ENCODE measurements at regions not wholly inside any gene's neighbourhood (a gene's known extent, or its start where the extent isn't known, plus 50 kb on each side); places are given as distances from the start of the nearest gene placed in this dataset.

DNA sequence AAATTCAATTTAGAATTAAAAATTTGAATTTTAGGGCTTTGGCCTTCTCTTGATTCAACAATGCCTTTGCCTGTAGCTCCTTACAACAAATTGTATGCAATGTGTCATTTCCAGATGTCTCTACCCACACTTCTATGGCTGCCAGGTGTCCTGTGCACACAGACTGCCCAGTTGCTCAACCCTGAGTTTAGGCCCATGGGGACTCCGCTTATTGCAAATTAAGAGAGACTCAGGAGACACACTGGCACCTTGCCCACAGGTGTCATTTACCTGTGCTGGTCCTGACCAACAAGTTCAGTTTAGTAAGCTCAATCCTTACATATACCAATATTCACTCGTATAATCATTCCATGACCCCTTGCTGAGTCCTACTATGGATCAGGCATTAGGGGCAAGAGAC lies 236.1 kb downstream of the OMA1 start:
- no peak for DNase-seq

DNA sequence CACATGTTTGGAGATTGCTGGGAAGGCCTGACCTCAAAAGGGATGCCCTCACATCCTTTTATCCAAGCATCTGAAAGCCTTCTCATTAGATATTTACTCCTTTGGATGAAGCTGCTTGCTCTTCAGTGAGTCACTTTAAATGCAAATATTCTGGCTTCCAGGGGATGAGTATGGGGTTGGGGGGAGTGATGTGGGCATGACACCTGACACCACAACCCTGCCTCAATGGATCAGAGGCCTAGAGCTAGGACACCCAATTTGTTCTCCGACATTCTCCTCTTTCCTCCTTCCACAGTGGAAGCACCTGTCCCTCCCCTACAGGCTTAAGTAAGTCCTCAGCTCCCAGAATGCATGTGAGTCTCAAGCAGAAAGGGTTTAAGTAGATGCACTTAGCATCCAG lies 238.3 kb downstream of the OMA1 start:
- no peak for DNase-seq

DNA sequence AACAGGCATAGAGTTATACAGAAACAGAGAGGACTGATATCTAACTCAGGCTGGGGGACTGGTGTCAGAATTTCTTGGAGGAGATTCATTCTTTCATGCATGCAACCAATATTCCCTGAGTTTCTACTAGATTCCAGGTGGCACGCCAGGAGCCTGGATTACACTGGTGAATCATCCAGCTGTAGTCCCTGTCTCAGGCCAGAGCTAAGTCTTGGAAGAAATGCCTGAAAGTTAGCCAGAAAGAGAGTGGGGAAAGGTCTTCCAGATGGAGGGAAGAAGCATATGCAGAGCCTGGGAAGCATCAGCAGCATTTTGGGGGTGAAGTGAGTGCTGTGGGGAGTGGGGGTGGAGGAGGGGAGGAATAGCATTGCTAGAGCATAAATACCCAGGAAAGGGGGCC lies 239.1 kb downstream of the OMA1 start:
- DNase-seq = no peak

DNA sequence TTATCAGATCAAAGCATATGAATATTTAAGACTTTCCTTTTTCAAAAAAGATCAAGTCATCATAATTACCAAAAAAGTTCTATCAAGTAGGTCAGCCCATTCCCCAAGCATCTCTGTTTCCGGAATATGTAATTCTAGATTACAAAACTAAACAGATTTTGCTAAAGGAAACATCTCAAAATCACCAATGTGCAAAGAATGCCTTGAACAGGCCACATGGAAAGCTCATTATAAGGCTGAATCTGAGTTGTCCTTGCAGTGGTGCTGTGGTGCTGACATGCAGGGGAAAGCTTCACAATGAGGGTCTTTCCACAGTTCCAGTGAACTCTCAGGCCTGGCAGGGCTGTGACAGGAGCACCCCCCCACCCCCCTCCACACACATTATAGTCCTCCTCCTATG lies 240.9 kb downstream of the OMA1 start:
- DNase-seq = no peak

DNA sequence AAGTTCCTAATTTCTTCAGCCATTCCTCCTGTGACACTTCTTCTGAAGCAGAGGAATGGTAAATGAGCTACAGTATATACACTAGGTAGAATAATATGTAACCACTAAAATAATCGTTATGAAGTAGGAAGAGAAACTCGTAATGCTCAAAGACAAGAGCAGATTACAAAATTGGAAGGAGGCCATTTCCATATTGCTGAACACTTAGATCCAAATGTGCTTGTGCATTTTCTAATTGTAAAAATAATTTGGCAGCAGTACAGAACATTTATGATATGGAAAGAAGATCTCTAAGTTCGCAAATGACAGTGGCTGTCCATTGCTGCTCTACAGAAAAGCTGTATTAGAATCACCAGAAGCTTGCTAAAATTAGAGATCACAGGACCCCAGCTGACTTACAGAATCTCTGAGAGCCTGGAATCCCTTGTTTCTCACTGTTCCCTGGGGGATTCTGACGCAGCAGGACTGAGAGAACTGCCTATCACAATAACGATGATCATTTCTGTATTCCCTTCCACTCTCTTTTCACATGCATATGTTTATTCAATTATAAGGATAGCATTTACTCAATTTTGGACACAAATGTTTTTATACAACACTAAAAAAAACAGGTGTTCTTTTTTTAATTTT lies 242.1 kb downstream of the OMA1 start:
- no peak for DNase-seq

DNA sequence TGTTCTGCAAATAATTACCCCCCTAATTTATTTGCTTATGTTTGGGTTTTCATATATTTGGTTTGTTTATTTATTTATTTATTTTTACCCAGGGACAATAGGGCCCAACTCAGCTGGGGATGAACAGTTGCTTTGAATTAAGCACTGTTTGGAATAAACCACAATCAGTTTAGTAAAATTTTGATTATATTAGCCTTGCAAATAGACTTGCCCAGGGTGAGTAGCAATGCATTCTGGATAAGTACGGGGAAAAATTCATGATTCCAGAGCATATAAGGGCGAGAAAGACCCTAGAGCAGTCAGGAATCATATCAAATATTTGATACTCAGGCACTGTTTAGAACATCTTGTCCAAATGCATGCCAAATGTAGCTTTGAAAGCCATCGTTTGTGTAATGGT lies 242.7 kb downstream of the OMA1 start:
- DNase-seq = no peak

DNA sequence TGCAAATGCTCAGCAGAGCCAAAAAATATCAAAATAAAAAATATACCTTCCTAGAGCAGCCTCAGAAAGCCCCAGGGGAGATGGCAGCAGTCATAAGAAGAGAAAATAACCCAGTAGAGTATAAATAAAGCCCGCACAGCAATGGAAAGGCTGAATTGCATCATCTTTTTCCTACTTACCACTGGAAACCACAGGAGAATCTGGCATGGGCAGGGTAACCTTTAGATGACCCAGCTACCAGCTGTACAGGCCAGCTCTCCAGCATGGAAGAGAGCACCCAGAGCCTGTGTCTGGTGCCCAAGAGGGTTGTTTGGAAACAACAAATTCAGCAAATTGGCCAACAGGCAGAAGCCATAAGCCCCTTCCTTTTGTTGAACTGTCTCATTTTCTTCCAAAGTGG lies 253.1 kb downstream of the OMA1 start:
- DNase-seq = no peak

DNA sequence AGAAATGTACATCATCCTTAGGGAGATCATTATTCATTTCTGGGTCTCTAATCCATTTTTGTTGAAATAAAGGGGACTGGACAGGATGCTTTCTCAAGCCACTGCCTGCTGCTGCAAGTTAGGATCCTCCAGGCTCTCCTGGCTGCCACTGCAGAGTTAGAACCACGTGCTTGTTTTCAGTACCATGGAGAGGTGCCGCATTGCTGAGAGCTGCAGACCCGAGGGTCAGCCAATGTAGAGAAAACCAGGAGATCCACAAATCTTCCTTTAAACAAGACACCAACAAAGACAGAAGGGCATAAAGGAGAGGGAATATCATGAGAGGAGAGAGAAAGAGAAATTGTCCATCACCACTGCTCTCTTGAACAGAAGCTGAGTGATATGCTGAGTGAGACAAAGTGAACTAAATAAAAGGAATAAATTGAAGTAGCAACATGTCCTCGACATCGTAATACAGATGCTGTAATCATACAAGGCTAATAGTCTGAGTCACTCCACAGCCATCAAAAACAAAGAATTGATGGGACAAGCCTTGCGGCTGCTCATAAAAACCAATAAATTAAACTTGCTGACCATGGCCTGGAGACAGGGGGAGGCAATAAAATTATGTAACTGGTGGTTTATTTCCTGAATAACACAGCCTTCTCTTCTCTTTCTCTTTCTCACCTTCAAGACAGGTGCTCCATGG lies 255.7 kb downstream of the OMA1 start:
- DNase-seq = peak; percentile 36

DNA sequence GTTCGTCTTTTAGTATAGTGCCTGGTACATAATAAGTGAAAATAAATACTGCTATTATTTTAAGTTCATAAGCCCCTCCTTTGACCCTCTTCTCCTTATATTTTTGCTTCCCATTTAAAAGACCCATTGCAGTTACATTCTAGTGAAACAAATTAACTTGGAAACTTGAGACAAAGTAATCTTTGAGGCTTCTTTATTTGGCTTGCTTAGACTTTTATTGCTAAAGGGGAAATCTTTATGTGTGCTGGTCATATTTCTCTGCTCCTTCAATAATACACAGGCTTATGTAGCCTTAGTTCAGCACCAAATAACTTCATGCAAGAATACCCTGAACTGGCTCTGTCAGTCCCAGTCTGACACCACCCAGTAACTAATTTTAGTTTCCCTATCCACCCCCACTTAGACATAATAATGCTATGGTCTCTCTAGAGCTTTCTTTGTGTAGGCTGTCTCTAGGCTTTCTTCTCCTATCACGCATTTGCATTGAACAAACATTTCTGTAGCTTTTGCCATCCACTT lies 257.8 kb downstream of the OMA1 start:
- no peak for DNase-seq

DNA sequence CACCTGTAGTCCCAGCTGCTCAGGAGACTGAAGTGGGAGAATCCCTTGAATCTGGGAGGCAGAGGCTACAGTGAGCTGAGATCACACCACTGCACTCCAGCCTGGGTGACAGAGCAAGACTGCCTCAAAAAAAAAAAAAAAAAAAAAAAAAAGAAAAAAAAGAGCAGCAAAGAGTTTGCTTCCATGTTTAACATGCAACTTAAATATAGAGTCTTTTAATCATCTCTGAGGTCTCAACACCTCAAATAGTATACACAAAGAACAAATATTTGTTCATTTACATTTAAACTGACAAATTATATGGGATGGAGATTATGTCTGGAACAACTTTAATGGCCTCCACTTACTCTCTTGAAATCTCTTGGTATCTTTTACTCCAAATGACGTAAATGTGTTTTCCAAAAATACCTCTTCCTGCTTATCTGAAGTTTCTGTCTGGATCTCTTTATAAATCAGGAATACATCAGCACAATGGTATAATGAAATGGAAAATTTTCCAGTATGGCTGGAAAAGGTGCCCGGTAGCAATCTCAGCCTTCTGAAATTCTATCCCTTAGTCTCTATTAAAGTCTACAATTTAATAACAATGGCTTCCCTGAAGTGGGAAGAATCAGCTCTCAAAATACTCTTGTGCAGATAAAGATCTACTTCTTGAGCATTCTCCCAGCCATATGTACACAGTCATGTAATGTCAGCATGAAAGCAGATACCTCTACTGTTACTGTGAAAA lies 258.5 kb downstream of the OMA1 start:
- DNase-seq = no peak

DNA sequence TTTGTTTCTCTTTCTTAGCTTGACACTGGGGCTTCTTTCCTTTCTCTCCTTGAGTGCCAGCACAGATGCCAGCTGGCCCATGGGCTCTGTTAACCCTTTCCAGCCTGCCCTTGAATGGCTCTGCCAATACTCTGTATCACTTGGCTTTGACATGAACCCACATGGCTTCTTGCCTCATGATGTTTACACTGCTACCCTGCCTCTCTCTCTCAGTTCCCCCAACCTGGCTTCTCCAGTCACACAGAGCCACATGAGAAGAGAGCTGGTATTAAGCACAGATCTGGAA lies 262.4 kb downstream of the OMA1 start:
- no peak for DNase-seq

DNA sequence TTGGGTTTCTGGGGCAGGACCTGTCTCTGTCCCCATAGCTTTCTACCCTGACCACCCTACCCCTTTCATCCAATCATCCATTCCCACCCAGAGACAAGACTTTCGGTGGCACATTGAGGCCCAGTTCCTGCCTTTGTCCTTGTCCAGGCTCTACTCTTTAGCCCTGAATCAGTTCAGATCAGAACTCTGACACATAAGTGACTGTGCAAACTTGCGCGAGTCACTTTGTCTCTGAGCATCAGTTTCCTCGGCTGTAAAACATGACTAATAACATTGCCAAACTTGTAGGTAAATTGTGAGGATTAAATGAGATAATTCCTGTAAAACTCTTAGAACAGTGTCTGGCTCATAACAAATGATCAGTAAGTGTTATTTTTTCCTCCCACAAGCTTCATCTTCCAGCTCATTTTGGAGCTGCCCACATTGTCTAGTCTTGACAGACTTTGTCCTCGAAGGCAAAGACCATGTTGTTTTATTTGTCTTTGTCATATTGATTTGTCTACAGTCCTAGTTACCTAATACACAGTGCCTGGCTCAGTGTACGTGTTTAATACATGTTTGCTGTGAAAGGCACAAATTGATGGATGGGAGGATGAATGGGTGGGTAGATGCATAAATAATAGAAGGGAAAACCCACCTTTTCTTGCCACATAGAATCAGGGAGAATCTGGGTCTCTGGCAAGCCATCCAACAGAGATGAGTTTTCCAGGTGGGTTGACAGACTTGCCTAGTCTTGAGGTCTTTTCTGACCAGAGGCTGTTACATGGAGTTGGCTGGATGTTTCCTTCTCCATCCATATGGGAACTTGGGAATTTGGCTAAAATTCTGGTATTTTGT lies 262.9 kb downstream of the OMA1 start:
- no peak for DNase-seq

DNA sequence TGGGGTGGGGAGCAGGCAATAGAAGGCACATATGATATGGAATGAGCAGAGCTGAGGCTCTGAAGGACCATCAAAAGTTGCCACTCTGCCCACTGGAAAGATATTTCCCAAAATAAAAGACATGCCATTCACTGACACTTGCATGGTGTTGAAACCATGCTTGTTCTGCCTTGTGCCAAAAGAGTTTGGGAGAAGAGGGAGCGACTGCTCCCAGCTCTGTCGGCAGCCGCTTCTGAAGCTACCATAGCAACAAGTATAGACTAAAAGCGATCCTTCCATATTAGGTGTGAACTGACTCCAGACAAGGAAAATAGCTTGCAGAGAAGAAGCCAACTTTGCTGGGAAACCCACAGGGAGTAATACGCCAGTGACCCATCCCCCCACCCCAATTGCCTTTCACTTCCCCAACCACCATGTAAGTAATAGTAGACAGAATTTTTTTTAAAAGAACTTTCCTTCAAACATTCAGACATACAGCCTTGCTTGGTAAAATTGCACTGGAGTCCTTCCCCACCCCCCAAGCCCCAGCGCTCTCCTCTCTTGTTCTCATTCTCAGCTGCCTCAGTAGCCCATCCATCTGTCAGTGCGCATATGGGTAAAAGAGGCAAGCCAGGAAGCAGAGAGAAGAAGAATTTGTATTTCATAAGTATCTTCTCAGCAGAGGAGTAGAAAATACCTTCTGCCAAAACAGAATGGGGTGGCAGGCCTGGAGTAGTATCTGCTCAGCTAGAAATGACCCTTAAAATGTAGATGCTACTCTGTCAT lies 263.7 kb downstream of the OMA1 start:
- DNase-seq = no peak

DNA sequence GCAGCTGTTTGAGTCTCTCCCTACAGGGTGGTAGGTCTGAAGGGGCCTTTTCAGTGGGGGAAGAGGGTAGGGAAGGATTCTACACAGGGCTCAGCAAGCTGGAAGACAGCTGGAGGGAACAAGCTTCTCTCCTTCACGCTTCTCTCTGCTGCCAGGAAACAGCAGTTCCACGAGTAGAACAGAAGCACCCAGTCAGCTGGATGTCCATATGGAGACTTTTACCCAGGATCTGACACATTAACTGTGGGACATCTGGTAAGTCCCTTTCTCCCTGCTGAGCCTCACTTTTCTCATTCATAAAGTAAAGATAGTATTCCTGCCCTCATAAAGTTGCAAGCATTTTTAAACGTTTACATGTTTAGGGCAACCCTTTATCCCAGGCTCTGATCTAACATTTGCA lies 280.3 kb downstream of the OMA1 start:
- no peak for DNase-seq

DNA sequence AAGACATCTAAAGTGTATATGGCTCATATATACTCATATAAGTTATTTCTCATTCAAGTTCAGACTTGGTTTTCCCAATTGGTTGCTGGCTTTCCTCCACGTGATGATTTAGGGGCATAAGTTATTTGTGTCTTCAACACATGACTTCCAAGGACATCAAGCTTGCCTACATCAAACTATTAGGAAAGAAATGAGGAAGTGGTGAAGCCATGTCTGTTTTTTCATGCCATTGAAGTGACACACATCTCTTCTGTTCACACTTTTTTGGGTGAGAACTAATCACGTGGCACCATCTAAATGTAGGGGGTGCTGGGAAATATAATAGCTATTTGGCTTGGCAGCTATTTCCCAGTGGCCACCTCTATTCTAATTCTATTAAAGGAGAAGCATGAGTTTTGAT lies 282.1 kb downstream of the OMA1 start:
- no peak for DNase-seq

DNA sequence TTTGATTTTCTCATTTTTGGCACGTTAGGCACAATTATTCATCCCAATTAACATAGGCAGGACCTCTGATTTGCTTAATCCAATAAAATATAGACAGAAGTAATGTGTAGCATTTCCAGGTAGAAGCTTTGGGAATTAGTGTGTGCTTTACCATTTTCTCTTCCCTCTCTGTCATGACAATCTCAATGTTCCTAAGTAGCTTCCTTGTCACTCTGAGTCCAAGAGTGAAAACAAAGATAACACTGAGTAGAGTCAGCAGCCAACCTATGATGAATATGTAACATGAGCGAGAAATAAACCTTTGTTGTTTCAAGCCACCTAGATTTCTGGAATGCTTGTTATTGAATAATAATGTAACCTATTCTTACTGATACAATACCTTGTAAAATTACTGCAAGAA lies 283.8 kb downstream of the OMA1 start:
- no peak for DNase-seq

DNA sequence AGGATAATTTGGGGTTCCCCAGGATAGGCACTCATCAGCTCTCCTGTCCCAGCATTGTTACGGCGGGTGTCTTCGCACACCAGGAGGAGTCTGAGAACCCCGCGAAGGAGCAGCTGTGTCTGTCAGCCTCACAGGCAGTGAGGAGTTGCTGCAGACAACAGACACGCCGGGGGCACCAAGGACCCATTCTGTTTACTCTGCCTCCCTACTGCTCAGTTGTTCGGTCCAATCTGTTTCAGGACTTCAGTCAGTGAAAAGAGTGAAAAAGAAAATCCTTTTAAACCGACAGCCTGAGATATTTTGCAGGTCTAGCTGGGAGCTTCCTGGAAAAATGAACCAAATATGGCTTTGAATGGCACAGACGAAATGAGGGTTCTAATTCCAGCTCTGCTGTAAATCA lies 288.4 kb downstream of the OMA1 start:
- DNase-seq = no peak

DNA sequence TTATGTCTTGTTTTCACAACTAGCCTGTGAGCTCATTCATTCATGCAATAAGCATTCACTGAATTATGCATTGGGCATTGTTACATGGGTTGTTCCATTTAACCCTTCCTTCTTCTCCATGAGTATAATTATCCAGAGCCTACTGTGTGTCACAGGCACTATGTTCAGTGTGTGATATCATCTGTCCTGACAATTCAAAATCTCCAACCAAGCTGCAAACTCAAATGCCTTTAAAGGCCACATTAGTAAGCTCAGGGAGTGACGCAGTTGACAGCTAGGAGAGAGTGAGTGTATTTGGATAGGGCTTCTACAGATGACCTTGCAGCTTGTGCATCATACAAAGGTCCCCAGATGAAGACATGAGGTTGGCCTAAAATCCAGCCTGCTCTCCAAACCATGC lies 289.5 kb downstream of the OMA1 start:
- DNase-seq = no peak

DNA sequence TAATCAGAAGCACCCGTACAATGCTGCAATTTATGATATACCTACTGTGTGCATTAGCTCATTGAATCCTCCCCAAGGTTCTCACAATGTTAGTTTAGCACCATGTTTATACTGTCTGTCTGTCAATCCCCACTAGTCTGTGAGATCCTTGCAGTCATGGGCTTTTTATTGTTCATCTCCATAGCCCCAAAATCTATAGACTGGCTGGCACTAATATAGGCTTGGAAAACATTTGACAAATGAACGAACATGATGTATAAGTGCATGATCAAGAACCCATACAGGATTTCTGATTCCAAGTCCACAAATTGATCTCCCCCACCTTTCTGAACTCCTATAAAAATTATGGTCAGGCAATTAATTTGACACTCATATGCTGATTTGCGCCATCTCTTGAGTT lies 290.0 kb downstream of the OMA1 start:
- DNase-seq = no peak

DNA sequence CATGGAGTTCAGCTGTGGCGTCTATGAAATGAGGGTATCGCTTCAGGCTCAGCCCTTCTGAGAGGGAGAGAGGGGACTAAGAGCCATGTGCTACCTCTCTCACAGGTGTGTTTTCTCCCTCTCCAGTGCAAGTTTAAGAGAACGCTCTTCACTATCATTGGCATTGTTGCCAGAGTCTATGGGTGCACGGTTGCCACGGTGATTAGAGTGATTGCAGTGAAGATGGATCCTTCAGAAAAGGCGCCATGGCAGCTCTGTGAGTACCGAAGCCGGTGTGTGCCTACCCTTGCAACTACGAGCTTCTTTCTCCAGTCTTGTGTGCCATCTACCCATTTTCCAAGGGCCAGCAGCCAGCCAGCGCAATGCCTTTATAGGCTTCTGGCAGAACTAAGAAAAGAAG lies 290.5 kb downstream of the OMA1 start:
- DNase-seq = no peak

DNA sequence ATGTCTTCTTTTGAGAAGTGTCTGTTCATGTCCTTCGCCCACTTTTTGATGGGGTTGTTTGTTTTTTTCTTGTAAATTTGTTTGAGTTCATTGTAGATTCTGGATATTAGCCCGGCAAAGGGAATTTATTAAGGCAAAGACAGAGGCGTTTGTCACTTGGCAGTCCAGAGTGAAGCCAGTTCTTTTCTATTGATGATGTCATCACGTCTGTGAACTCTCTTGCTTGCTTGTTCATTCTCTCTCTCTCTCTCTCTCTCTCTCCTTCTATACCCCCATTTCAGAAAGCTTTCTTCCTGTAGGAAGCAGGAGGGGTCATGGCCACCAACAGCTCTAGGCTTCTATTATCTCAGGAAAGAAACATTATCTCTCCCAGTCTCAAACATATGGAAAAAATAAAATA lies 291.3 kb downstream of the OMA1 start:
- DNase-seq = no peak

DNA sequence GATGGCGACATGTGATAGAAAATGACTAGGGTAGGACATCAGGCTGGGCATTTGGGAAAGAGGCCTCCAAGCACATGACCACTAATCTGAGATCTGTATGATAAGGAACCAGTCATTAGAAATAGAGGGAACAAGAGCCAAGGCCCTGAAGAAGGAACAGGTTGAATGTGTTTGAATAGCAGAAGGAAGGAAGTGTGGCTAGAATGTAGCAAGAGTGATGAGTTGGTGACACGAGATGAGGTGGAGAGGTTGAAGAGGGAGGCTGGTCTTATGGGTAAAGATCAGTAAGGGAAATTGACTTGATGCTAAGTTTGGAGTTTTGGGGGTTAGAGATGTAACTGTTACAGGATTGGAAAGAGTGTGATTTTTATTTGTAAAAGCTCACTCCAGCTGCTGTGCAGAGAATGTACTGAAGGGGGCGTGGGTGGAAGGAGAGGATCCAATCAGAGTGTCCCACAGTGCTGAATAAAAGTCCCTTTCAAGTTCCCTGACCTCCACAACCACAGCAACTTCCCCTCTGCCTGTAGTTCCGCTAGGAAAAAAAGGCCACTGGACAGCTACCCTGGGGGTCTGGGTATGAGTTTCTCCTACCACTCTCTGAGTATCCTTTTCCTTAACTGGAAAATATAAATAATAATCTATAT lies 295.0 kb downstream of the OMA1 start:
- no peak for DNase-seq
